OCI-LY1 (cell line): ENCODE measurements at regions not wholly inside any gene's neighbourhood (a gene's known extent, or its start where the extent isn't known, plus 50 kb on each side); places are given as distances from the start of the nearest gene placed in this dataset.

Experiments
- CTCF ChIP-seq: fragments of 200-600 bp; sonication (generic), shearing (Covaris generic); IDR thresholded peaks from 2 replicates; pipeline ENCODE4 v1.5.1; 2017; ENCODE audit warnings: mild to moderate bottlenecking, antibody characterized with exemption, low read length, moderate library complexity, mixed read lengths
- EZH2 ChIP-seq: fragments of 200-600 bp; sonication (generic), shearing (Covaris generic); IDR thresholded peaks from 2 replicates; pipeline ENCODE4 v1.8.0; 2017; ENCODE audit warnings: borderline replicate concordance, mixed run types, mild to moderate bottlenecking, antibody characterized with exemption, low read length, moderate library complexity, mixed read lengths

- TF ChIP-seq CTCF (no peak), EZH2 (no peak)
Observed at GRCh38 chr6:119781365-119781764, 431.8 kb upstream of the MAN1A1 start.
